ENCODE measurements at regions not wholly inside any gene's neighbourhood (a gene's known extent, or its start where the extent isn't known, plus 50 kb on each side); places are given as distances from the start of the nearest gene placed in this dataset.
"Not testable (repeated sequence)": the region's sequence is repeated elsewhere in the genome, so short reads cannot be mapped to it uniquely, and the experiment has no call there.

DNA sequence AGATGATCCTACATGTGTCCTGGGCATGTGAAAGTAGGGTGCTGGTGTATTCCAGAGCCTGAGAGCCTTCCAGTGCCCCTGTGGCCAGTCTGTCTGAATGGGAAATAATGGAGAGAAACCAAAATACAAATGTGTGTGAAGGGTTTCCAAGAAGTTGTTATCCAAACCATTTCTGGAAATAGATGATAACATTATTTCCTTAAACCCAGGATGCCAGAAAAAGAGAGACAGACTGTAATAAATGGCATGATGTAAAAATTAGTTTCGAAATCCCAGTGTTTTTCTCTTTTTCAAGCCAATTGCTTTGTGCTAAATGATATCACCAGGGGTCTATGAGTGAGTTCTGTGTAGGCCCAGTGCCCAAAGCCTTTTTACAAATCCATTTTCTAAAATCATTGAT is 175.3 kb downstream of the PHLDA1 start:
- Histone ChIP-seq H3K4me2 (ENCODE audit: low read length) (no peak overlapping the region), H3K4me1 (ENCODE audit: control insufficient read depth, insufficient read depth, low read length) (peaks cover 19% of the 10 kb centered on the region), H3K9ac (ENCODE audit: low read depth, low read length) (no peak overlapping the region), H3K36me3 (ENCODE audit: insufficient read depth, low read length) (no peaks in the 10 kb centered on the region), H3K9me3 (replicated peaks; ENCODE audit: low read length) (no peaks in the 10 kb centered on the region), H3K4me3 (ENCODE audit: low read length) (no peak overlapping the region), H3K27me3 (ENCODE audit: control insufficient read depth, insufficient read depth, low read length) (no peaks in the 10 kb centered on the region)

DNA sequence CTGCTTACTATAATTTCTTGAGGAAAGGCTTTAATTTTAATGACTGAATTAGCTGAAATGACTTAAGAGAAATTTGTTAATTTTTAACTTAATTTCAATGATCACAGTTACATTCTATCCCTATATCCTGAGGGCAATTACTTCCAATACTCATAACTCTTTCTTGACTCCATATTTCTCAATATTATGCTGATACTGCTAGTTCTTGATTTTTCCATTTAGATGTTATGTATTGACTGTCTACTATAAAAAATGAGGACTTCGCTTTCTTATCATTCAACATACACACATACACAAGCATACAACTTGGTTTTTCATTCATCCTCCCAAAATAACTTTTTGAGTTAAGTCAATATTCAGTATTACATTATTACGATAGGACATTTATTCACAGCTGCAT is 176.2 kb downstream of the PHLDA1 start:
- no peak overlapping the region for H3K9ac ChIP-seq (ENCODE audit: low read depth, low read length)
- no peaks in the 10 kb centered on the region for H3K36me3 ChIP-seq (ENCODE audit: insufficient read depth, low read length)
- H3K27me3 ChIP-seq (ENCODE audit: control insufficient read depth, insufficient read depth, low read length): no peaks in the 10 kb centered on the region
- H3K4me2 ChIP-seq (ENCODE audit: low read length): no peak overlapping the region
- H3K9me3 ChIP-seq (replicated peaks; ENCODE audit: low read length): no peaks in the 10 kb centered on the region
- no peak overlapping the region for H3K4me3 ChIP-seq (ENCODE audit: low read length)
- H3K4me1 ChIP-seq (ENCODE audit: control insufficient read depth, insufficient read depth, low read length): peaks cover 28% of the 10 kb centered on the region

DNA sequence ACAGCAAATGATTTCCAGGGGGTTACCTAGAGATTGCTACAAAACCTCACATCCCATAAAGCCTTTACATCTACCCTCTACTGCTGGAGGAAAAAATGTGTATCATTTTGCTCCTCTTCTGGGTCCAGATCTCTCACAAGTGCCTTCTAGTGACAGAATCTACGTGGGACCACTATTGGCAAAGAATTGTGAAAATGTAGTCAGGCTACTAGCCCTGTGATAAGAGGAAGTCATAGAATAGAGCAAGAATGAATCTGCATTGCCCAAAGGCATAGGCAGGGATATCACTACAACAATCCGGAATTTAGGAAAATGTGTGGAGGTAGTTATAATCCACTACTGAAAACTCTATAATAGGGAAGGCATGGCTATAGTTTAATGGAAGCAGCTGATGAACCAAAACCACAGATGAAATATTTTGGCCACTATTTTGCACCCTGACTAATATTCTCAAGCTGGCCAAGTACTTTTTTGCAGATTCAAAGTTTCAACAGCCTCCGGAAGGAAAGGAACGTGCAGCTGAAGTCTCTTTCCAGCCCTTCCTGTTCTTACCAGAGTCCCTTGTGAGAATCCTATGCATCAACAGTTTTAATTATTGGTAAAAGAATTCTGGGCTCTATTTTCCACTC is 176.8 kb downstream of the PHLDA1 start:
- Histone ChIP-seq H3K4me1 (ENCODE audit: control insufficient read depth, insufficient read depth, low read length) (peaks cover 26% of the 10 kb centered on the region), H3K27me3 (ENCODE audit: control insufficient read depth, insufficient read depth, low read length) (no peaks in the 10 kb centered on the region), H3K9ac (ENCODE audit: low read depth, low read length) (no peak overlapping the region), H3K9me3 (replicated peaks; ENCODE audit: low read length) (no peaks in the 10 kb centered on the region), H3K36me3 (ENCODE audit: insufficient read depth, low read length) (no peaks in the 10 kb centered on the region), H3K4me2 (ENCODE audit: low read length) (no peak overlapping the region), H3K4me3 (ENCODE audit: low read length) (no peak overlapping the region)

DNA sequence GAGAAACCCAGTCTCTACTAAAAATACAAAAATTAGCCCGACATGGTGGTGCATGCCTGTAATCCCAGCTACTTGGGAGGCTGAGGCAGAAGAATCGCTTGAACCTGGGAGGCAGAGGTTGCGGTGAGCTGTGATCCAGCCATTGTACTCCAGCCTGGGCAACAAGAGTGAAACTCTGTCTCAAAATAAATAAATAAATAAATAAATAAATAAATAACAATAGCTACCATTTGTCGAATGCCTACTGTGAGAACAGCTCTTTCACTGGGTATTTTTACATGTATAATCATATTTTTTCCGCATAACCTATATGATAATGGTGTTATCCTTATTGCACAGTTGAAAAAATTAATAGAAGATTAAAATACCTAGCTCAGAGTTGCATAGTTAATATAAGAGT is 177.4 kb downstream of the PHLDA1 start:
- not testable (repeated sequence) for H3K27me3 ChIP-seq (ENCODE audit: control insufficient read depth, insufficient read depth, low read length); H3K4me3 ChIP-seq (ENCODE audit: low read length); H3K36me3 ChIP-seq (ENCODE audit: insufficient read depth, low read length); H3K9ac ChIP-seq (ENCODE audit: low read depth, low read length); H3K9me3 ChIP-seq (replicated peaks; ENCODE audit: low read length); H3K4me2 ChIP-seq (ENCODE audit: low read length)
- H3K4me1 ChIP-seq (ENCODE audit: control insufficient read depth, insufficient read depth, low read length): peaks cover 24% of the 10 kb centered on the region

DNA sequence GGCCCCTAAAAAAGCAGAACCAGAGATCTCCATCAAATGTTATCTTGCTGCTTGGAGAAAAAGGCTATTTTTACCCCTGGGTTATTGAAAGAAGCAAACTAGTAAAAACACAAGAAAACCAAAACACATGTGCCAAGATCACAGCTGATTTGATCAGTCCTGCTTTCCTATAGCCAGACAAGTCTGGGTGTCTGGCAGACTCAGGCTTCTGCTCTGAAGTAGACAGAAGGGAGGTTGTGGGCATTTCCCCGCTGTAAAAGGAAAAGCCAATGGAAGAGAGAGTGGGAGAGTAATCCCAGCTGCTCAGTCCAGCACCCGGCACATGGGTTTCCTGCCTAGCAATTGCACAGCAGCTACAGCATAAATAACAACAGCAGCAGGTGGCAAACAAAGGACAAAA is 177.9 kb downstream of the PHLDA1 start:
- H3K9me3 ChIP-seq (replicated peaks; ENCODE audit: low read length): no peaks in the 10 kb centered on the region
- H3K36me3 ChIP-seq (ENCODE audit: insufficient read depth, low read length): no peaks in the 10 kb centered on the region
- peaks cover 26% of the 10 kb centered on the region for H3K4me1 ChIP-seq (ENCODE audit: control insufficient read depth, insufficient read depth, low read length)
- no peak overlapping the region for H3K4me3 ChIP-seq (ENCODE audit: low read length)
- H3K9ac ChIP-seq (ENCODE audit: low read depth, low read length): no peak overlapping the region
- H3K27me3 ChIP-seq (ENCODE audit: control insufficient read depth, insufficient read depth, low read length): no peaks in the 10 kb centered on the region
- H3K4me2 ChIP-seq (ENCODE audit: low read length): no peak overlapping the region

DNA sequence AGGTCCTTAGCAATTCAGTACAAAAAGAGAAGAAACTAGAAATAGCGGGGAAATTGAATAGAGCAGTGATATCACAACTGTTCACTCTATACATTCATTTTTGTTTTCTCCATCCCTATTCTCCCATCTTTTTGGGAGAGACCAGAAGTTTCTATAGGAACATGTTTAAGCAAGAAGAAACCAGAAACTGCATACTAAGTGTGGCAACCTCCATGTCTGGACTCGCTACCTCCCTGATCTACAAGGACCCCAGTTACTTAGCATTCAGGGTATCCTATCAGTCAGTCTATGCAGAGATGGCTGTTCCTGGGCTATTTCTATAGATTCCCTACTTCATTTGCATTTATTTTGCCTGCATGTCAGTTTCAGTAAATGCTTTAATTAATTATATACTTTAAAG is 178.6 kb downstream of the PHLDA1 start:
- H3K27me3 ChIP-seq (ENCODE audit: control insufficient read depth, insufficient read depth, low read length): no peaks in the 10 kb centered on the region
- no peak overlapping the region for H3K9ac ChIP-seq (ENCODE audit: low read depth, low read length)
- H3K4me2 ChIP-seq (ENCODE audit: low read length): no peak overlapping the region
- no peaks in the 10 kb centered on the region for H3K9me3 ChIP-seq (replicated peaks; ENCODE audit: low read length)
- no peaks in the 10 kb centered on the region for H3K36me3 ChIP-seq (ENCODE audit: insufficient read depth, low read length)
- H3K4me1 ChIP-seq (ENCODE audit: control insufficient read depth, insufficient read depth, low read length): peaks cover 31% of the 10 kb centered on the region
- no peak overlapping the region for H3K4me3 ChIP-seq (ENCODE audit: low read length)

DNA sequence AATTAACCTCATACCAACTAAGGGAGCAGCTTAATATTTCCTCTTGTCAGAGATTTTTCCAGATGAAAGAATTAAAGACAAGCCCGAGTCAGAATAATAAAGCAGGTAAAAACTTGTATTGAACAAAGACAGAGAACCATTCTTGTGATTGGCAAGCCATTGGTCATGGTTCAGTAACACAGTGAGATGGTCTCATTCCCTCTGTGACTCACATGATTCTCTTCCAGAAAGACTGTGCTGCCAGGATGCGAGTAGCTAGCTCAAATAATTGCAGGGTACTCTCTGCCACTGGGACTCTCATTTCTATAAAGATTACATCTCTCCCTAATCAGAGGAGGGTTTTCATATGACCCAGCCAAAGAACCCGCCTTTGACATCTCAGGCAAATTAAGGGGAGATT is 179.4 kb downstream of the PHLDA1 start:
- Histone ChIP-seq H3K4me2 (ENCODE audit: low read length) (no peak overlapping the region), H3K9ac (ENCODE audit: low read depth, low read length) (no peak overlapping the region), H3K9me3 (replicated peaks; ENCODE audit: low read length) (no peaks in the 10 kb centered on the region), H3K36me3 (ENCODE audit: insufficient read depth, low read length) (no peaks in the 10 kb centered on the region), H3K27me3 (ENCODE audit: control insufficient read depth, insufficient read depth, low read length) (no peaks in the 10 kb centered on the region), H3K4me3 (ENCODE audit: low read length) (no peak overlapping the region), H3K4me1 (ENCODE audit: control insufficient read depth, insufficient read depth, low read length) (peaks cover 31% of the 10 kb centered on the region)

DNA sequence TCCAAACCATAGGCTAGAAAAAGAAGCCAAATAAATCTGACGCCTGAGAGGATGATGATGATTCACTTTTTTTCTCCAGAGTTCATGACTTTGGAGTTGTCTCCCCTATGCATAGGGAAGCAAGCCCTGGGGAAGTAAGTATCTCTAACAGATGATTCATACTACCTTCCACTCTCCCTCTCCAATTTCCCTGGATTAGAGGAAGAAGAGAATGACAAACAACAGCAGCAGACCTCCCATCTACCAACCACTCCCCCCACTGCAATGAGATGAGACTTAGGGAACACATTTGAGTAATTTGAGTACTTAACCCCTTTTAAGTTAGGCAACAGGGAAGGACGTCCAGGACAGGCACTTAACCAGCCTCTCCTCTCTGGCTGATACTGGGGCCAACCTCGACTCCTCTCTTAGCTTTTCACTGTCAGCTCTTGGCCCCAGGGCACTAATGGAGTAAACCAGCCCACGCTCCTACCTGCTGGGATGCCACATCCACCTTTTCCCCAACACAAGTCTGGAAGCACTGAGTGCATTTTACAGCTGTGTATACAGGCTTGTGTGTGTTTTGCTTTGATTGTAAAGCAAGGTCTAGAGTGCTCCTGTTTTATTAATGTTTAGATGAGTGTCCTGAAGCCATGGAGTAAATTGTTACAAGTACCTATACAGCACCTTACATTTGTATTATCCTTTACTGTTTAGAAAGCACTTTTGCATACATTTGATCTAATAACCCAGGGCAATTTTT is 180.7 kb downstream of the PHLDA1 start:
- Histone ChIP-seq H3K27me3 (ENCODE audit: control insufficient read depth, insufficient read depth, low read length) (no peaks in the 10 kb centered on the region), H3K36me3 (ENCODE audit: insufficient read depth, low read length) (no peaks in the 10 kb centered on the region), H3K4me3 (ENCODE audit: low read length) (no peak overlapping the region), H3K4me1 (ENCODE audit: control insufficient read depth, insufficient read depth, low read length) (peaks cover 31% of the 10 kb centered on the region), H3K4me2 (ENCODE audit: low read length) (peak overlapping the region; percentile 21), H3K9me3 (replicated peaks; ENCODE audit: low read length) (no peaks in the 10 kb centered on the region), H3K9ac (ENCODE audit: low read depth, low read length) (no peak overlapping the region)

DNA sequence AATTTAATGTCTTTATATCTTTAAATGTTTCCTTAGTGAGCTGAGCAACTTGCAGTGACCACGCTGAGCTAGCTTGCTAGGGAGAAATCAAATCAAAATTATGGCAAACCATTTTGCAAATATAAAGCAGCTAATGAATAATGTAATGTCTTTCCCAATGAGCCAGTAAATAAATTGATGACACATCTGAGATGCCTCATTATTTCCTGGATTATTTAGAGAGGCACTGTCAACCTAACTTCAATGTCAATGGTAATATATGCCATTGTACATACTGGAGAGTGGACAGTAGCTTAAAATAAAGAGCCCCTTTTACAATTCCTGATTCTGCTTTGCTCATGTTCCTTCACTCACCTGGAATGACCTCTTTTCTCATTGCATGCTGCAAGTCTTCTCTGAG is 182.6 kb downstream of the PHLDA1 start:
- Histone ChIP-seq H3K4me1 (ENCODE audit: control insufficient read depth, insufficient read depth, low read length) (peaks cover 31% of the 10 kb centered on the region), H3K4me2 (ENCODE audit: low read length) (no peak overlapping the region), H3K36me3 (ENCODE audit: insufficient read depth, low read length) (no peaks in the 10 kb centered on the region), H3K27me3 (ENCODE audit: control insufficient read depth, insufficient read depth, low read length) (no peaks in the 10 kb centered on the region), H3K9me3 (replicated peaks; ENCODE audit: low read length) (no peaks in the 10 kb centered on the region), H3K4me3 (ENCODE audit: low read length) (no peak overlapping the region), H3K9ac (ENCODE audit: low read depth, low read length) (no peak overlapping the region)

DNA sequence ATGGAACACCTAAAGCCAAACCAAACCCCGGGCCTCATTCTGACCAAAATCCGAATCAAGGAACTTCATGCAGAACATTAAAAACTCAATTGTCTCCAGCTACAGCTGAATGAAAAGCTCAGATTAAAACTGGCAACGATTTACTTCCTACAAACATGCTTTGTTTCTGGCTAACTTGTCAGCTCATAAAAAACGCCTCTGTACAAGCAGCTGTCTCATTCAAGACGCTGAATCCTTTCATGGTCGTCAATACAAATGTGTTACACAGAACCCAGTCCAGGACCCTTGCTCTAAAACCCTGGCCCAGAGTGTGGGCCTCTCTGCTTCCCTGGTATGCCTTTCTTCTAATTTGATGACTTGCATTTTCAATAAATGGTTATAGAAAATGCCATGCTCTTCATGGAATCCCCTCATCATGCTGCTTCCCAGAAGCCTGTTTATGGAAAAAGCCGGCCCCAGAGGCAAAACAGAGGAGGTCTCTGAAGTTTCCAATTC is 183.1 kb downstream of the PHLDA1 start:
- Histone ChIP-seq H3K9me3 (replicated peaks; ENCODE audit: low read length) (no peaks in the 10 kb centered on the region), H3K4me3 (ENCODE audit: low read length) (no peak overlapping the region), H3K36me3 (ENCODE audit: insufficient read depth, low read length) (no peaks in the 10 kb centered on the region), H3K9ac (ENCODE audit: low read depth, low read length) (no peak overlapping the region), H3K27me3 (ENCODE audit: control insufficient read depth, insufficient read depth, low read length) (no peaks in the 10 kb centered on the region), H3K4me1 (ENCODE audit: control insufficient read depth, insufficient read depth, low read length) (peaks cover 31% of the 10 kb centered on the region), H3K4me2 (ENCODE audit: low read length) (no peak overlapping the region)

DNA sequence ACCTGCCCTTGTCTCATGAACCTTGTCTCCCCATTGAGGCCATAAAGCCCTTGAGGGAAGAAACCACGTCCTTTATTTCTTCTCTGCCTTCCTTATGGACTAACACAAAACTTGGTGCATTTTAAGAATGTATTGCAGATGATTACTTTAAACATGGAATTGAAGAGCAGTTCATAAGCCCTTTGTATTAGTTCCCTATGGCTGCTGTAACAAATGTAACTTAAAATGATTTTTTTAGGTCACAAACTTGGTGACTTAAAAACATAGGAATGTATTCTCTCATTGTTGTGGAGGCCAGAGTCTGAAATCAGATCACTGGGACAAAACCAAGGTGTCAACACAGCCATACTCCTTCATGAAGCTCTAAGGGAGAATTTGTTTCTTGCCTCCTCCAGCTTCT is 185.5 kb downstream of the PHLDA1 start:
- peaks cover 16% of the 10 kb centered on the region for H3K4me1 ChIP-seq (ENCODE audit: control insufficient read depth, insufficient read depth, low read length)
- H3K36me3 ChIP-seq (ENCODE audit: insufficient read depth, low read length): no peaks in the 10 kb centered on the region
- H3K4me2 ChIP-seq (ENCODE audit: low read length): no peak overlapping the region
- H3K9ac ChIP-seq (ENCODE audit: low read depth, low read length): no peak overlapping the region
- H3K4me3 ChIP-seq (ENCODE audit: low read length): no peak overlapping the region
- H3K27me3 ChIP-seq (ENCODE audit: control insufficient read depth, insufficient read depth, low read length): no peaks in the 10 kb centered on the region
- H3K9me3 ChIP-seq (replicated peaks; ENCODE audit: low read length): no peaks in the 10 kb centered on the region

DNA sequence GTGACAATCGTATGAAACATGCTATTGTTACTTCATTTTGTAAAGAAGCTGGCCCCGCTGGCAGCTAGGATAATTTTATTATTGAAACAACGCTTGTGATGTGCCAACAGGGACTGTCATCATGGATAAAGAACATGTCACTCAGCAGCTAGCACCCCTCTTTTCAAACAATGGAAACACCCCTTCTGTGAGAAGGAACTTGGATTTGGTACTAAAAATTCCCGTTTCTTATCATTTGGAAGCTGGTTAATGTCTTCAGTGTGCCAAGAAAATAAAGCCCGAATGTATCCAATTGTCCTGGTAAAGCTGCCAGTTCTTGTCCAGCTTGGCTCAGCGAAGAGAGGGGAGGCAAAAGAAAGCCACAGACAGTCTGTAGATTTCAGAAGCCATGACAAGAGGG is 186.6 kb downstream of the PHLDA1 start:
- no peaks in the 10 kb centered on the region for H3K9me3 ChIP-seq (replicated peaks; ENCODE audit: low read length)
- peaks cover 6% of the 10 kb centered on the region for H3K4me1 ChIP-seq (ENCODE audit: control insufficient read depth, insufficient read depth, low read length)
- no peak overlapping the region for H3K9ac ChIP-seq (ENCODE audit: low read depth, low read length)

More for the DNA sequence above, 186.6 kb downstream of the PHLDA1 start:
- Histone ChIP-seq H3K4me2 (ENCODE audit: low read length) (no peak overlapping the region), H3K4me3 (ENCODE audit: low read length) (no peak overlapping the region), H3K36me3 (ENCODE audit: insufficient read depth, low read length) (no peaks in the 10 kb centered on the region), H3K27me3 (ENCODE audit: control insufficient read depth, insufficient read depth, low read length) (no peaks in the 10 kb centered on the region)
